ENCODE measurements at regions not wholly inside any gene's neighbourhood (a gene's known extent, or its start where the extent isn't known, plus 50 kb on each side); places are given as distances from the start of the nearest gene placed in this dataset.
A peak's percentile ranks its signal among the peaks of the same experiment; 100 is the strongest.

DNA sequence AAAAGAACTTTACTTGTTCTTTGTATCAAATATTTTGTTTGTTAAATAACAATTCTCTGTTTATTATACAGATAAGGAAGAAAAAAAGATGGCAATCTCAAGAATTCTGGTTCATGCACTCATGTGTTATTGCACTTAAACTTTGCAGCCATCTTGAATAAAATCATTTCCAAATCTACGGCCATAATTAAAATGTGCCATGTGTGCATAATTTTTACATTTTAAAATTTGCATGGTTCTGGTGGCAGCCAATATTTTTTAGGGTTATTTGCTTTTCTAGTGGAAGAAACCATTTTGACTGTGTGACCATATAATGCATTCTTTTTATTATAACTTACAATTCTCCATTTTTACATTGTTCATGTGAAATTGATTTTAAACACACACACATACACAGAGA, 1518.1 kb upstream of the ZEB2 start:
- H3K4me3 ChIP-seq (ENCODE audit: low read length), result no peak overlapping the region
- no peak for TF ChIP-seq CTCF (conservative IDR thresholded peaks at IDR 0.05; ENCODE audit: low read length)
- no peak for DNase-seq (ENCODE audit: low read depth)

DNA sequence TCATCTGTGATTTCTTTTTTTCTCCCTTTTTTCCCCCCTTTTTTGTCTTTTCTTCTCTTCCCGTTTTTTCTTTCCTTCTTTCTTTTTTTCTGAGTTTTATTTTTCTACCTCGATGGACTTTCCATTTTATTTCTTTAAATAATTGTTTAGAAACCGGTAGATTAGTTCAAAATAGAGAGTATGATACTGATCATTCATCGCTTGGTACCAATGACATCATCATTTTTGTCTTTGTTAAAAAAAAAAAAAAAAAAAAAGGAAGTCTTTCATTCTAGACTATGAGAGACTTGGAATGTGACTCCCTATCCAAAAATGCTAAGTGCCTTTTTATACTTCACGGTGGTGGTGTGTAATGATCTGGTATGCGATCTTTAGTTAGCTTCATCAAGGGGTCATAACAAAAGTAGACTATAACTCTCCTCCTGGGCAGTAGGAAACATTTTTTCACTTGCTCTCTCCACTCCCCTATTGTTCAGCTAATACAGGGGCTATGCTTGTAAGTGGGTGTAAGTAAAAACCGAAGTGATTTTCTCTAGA, 1517.5 kb upstream of the ZEB2 start:
- no peak overlapping the region for H3K4me3 ChIP-seq (ENCODE audit: low read length)
- peak; percentile 2 for DNase-seq (ENCODE audit: low read depth)
- TF ChIP-seq CTCF (conservative IDR thresholded peaks at IDR 0.05; ENCODE audit: low read length), result no peak

DNA sequence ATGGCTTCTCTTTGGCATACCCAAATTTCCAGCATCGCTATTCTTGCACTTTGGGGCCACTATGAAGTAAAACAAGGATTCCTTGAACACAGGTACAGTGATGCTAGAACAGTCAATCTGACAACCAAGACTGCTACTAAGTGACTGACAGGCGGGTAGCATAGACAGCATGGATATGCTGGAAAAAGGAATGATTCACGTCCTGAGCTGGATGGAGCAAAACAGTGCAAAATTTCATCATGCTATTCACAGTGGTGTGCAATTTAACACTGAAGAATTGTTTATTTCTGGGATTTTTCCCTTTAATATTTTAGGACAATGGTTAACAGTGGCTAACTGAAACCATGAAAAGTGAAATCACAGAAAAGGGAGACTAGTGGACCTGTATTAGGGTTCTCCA, 1511.2 kb upstream of the ZEB2 start:
- DNase-seq (ENCODE audit: low read depth), result peak; percentile 7
- H3K4me3 ChIP-seq (ENCODE audit: low read length), result no peak overlapping the region
- TF ChIP-seq CTCF (conservative IDR thresholded peaks at IDR 0.05; ENCODE audit: low read length), result no peak

GRCh38 chr2:146027156-146027555, 1507.2 kb upstream of the ZEB2 start:
- DNase-seq (ENCODE audit: low read depth), result no peak
- H3K4me3 ChIP-seq (ENCODE audit: low read length), result no peak overlapping the region
- no peak for TF ChIP-seq CTCF (conservative IDR thresholded peaks at IDR 0.05; ENCODE audit: low read length)

DNA sequence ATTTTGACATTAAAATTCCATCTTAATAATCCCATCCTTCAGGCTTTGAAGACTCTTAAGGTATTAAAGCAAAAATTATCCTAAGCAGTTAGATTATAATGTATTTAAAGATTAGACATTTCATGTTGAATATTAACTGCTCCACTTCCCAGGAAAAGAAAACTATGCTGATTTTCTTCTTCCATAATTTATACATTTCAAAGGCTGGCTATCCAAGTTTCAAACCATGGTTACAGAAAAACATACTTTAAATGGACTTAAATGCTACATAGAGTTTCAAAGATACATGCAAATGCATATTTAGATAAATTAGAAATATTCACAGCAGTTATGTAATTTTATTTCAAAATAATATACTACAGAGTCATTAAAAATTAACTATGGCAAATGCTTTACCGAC, 1505.6 kb upstream of the ZEB2 start:
- H3K4me3 ChIP-seq (ENCODE audit: low read length), result no peak overlapping the region
- TF ChIP-seq CTCF (conservative IDR thresholded peaks at IDR 0.05; ENCODE audit: low read length), result no peak
- no peak for DNase-seq (ENCODE audit: low read depth)

- DNase-seq (ENCODE audit: low read depth), result no peak
- TF ChIP-seq CTCF (conservative IDR thresholded peaks at IDR 0.05; ENCODE audit: low read length), result no peak
- no peak overlapping the region for H3K4me3 ChIP-seq (ENCODE audit: low read length)
These were observed 1504.4 kb upstream of the ZEB2 start for GRCh38 chr2:146024212-146024743.

DNA sequence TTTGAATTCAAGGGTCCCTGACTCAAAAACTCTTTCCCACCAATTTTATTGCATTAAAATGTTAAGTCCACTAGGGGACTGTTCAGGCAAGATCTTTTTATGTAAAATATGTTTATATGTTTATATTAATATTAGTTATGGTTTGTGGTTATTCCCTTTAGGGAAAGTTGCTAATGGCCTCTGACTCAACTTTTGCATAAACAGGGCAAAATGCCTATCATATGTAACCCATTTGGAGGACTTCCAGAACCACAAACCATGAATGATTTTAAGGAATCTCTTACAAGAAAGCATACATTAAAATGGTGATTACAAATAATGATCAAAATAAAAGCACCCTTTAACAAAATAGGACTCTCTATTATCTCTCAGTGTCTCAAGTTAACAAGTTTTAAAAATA, 1484.5 kb upstream of the ZEB2 start:
- peak; percentile 3 for DNase-seq (ENCODE audit: low read depth)
- no peak for TF ChIP-seq CTCF (conservative IDR thresholded peaks at IDR 0.05; ENCODE audit: low read length)
- H3K4me3 ChIP-seq (ENCODE audit: low read length), result no peak overlapping the region
